Endothelial cell of umbilical vein (primary cell): ENCODE measurements at regions not wholly inside any gene's neighbourhood (a gene's known extent, or its start where the extent isn't known, plus 50 kb on each side); places are given as distances from the start of the nearest gene placed in this dataset.

Source experiments
- BruUV-seq: library from RNA; stranded (reverse); fragments of 400-500 nt; replicated peaks from 2 replicates; lab custom pipeline; 2021; lab: Mats Ljungman, UMichigan
- CTCF ChIA-PET: fragments of 300-600, 350-600 bp; sonication (Branson Sonifier 250); formaldehyde crosslinking; loops from one replicate; lab custom pipeline; 2021; ENCODE audit warnings: antibody characterized with exemption, inconsistent platforms; lab: Charles Lee
- POLR2A ChIA-PET: fragments of 300-600, 350-600 bp; sonication (Branson Sonifier 250); formaldehyde crosslinking; loops from one replicate; lab custom pipeline; 2021; ENCODE audit warnings: antibody characterized with exemption, inconsistent platforms; lab: Charles Lee
- DNase-seq: peaks from one replicate; pipeline ENCODE4 v3.0.0-alpha.2; 2011; ENCODE audit warnings: low read depth, low spot score
- FAIRE-seq: peaks from 2 replicates; lab custom pipeline; 2011; peaks lifted over from hg19 to GRCh38; lab: Jason Lieb, UNC
- H2AFZ ChIP-seq: 2 replicates; pipeline ENCODE4 v1.6.0; 2012; ENCODE audit warnings: low read depth, low read length, control low read depth, inconsistent platforms
- H3K27ac ChIP-seq: 2 replicates; pipeline ENCODE4 v1.5.1; 2011; ENCODE audit warnings: low read depth, mild to moderate bottlenecking, control low read depth, low read length, moderate library complexity; ENCODE audit not compliant: insufficient read depth
- H3K27me3 ChIP-seq, 2 experiments: 2 replicates each; pipeline versions ENCODE4 v1.6.0 to v1.6.1; 2011; ENCODE audit warnings: low read length in 2 of 2, mixed read lengths in 1 of 2; ENCODE audit not compliant: control insufficient read depth in 2 of 2, insufficient read depth in 2 of 2
- H3K36me3 ChIP-seq, 2 experiments: 2 replicates in 1 of 2; 3 replicates in 1 of 2; pipeline ENCODE4 v1.5.1; 2011; ENCODE audit warnings: low read length in 2 of 2, mild to moderate bottlenecking in 1 of 2, moderate library complexity in 1 of 2; ENCODE audit not compliant: control insufficient read depth in 2 of 2, insufficient read depth in 2 of 2; ENCODE audit errors: extremely low read depth in 1 of 2
- H3K4me1 ChIP-seq: 3 replicates; pipeline ENCODE4 v1.5.1; 2011; ENCODE audit warnings: mild to moderate bottlenecking, low read length; ENCODE audit not compliant: control insufficient read depth, insufficient read depth; ENCODE audit errors: extremely low read depth
- H3K4me2 ChIP-seq: 2 replicates; pipeline ENCODE4 v1.6.1; 2011; ENCODE audit warnings: low read length, control low read depth, mixed read lengths; ENCODE audit not compliant: insufficient read depth
- H3K4me3 ChIP-seq, 3 experiments: fragments of 200-600 bp in 1 of 3; sonication (generic), shearing (Covaris generic) in 1 of 3; replicated peaks in 1 of 3; 2 replicates each; pipeline ENCODE4 v1.5.1; 2011 to 2016; ENCODE audit warnings: control low read depth in 3 of 3, low read length in 3 of 3, mild to moderate bottlenecking in 2 of 3, inconsistent platforms in 1 of 3, low read depth in 1 of 3, moderate library complexity in 1 of 3; ENCODE audit not compliant: insufficient read depth in 1 of 3
- H3K79me2 ChIP-seq: 2 replicates; pipeline ENCODE4 v1.6.0; 2012; ENCODE audit warnings: low read length, inconsistent platforms; ENCODE audit not compliant: control insufficient read depth, insufficient read depth
- H3K9ac ChIP-seq: replicated peaks from 2 replicates; pipeline ENCODE3; 2011; ENCODE audit warnings: low read length, control low read depth; ENCODE audit not compliant: insufficient read depth; ENCODE audit errors: extremely low read depth
- H3K9me1 ChIP-seq: replicated peaks from 3 replicates; pipeline ENCODE4 v1.6.0; 2011; ENCODE audit warnings: mild to moderate bottlenecking, low read length; ENCODE audit not compliant: control insufficient read depth, insufficient read depth; ENCODE audit errors: extremely low read depth
- H3K9me3 ChIP-seq: replicated peaks from 2 replicates; pipeline ENCODE4 v1.5.1; 2012; ENCODE audit warnings: low read length, inconsistent platforms; ENCODE audit not compliant: control insufficient read depth, insufficient read depth
- H4K20me1 ChIP-seq: replicated peaks from 2 replicates; pipeline ENCODE3; 2011; ENCODE audit warnings: mild to moderate bottlenecking, low read length; ENCODE audit not compliant: control insufficient read depth, insufficient read depth; ENCODE audit errors: extremely low read depth
- CTCF ChIP-seq, 2 donors: IDR thresholded peaks; 1 replicate in 1 of 2; 2 replicates in 1 of 2; pipeline ENCODE4 v1.5.1; 2011; ENCODE audit warnings: low read length in 2 of 2, mild to moderate bottlenecking in 2 of 2, moderate library complexity in 2 of 2, control low read depth in 1 of 2, inconsistent platforms in 1 of 2, low read depth in 1 of 2; ENCODE audit not compliant: insufficient read depth in 1 of 2; ENCODE audit errors: extremely low read depth in 1 of 2
- EZH2 ChIP-seq: IDR thresholded peaks from 2 replicates; pipeline ENCODE4 v1.6.1; 2012; ENCODE audit warnings: borderline replicate concordance, low read depth, mild to moderate bottlenecking, moderate library complexity, low read length, inconsistent platforms; ENCODE audit not compliant: severe bottlenecking
- FOS ChIP-seq: IDR thresholded peaks from 2 replicates; pipeline ENCODE4 v1.6.1; 2011; ENCODE audit warnings: mild to moderate bottlenecking, low read length, moderate library complexity, borderline replicate concordance; ENCODE audit not compliant: insufficient read depth
- GATA2 ChIP-seq: IDR thresholded peaks from 2 replicates; pipeline ENCODE4 v1.7.0; 2011; ENCODE audit warnings: low read depth, mild to moderate bottlenecking, moderate library complexity, mixed read lengths, low read length; ENCODE audit not compliant: insufficient read length, insufficient read depth
- JUN ChIP-seq: IDR thresholded peaks from 2 replicates; pipeline ENCODE4 v1.6.1; 2011; ENCODE audit warnings: borderline replicate concordance, low read depth; ENCODE audit not compliant: insufficient read length, insufficient read depth
- MAX ChIP-seq: IDR thresholded peaks from 2 replicates; pipeline ENCODE4 v1.6.1; 2011; ENCODE audit not compliant: insufficient read depth, insufficient read length
- MYC ChIP-seq: IDR thresholded peaks from one replicate; pipeline ENCODE4 v1.6.1; 2011; ENCODE audit warnings: mild to moderate bottlenecking, low read depth, low read length
- POLR2A ChIP-seq: IDR thresholded peaks from 2 replicates; pipeline ENCODE4 v1.6.1; 2012; ENCODE audit warnings: low read depth, mild to moderate bottlenecking, control low read depth, low read length
- POLR2AphosphoS5 ChIP-seq: IDR thresholded peaks from 2 replicates; pipeline ENCODE4 v1.6.1; 2012; ENCODE audit warnings: low read depth, mild to moderate bottlenecking, control low read depth, low read length, moderate library complexity; ENCODE audit not compliant: insufficient read depth
- dilution Hi-C: fragments of 300-500 bp; cut with MboI; formaldehyde crosslinking; loops from one replicate; pipeline ENCODE4 v1.15.0; 2019; ENCODE audit warnings: low sequenced_read_pairs; ENCODE audit not compliant: extremely low pct_ligation_motif_present
- intact Hi-C: fragments of 100-400 bp; cut with micrococcal nuclease; formaldehyde crosslinking; loops from one replicate; pipeline ENCODE4 v1.10.0; 2022

GRCh38 chr7:15750727-15751126 lies 64.2 kb upstream of the MEOX2 start:
- TF ChIP-seq JUN: no peak
- TF ChIP-seq FOS: no peak
- TF ChIP-seq MYC: no peak
- H3K27me3 ChIP-seq: no peaks in the 10 kb centered on the region
- DNase-seq (no peak), FAIRE-seq (no peak)
- no peak overlapping the region for H3K4me3 ChIP-seq
- no peak overlapping the region for H2AFZ ChIP-seq
- H3K27ac ChIP-seq: no peak overlapping the region
- no peak overlapping the region for H3K4me2 ChIP-seq
- ChIA-PET POLR2A (no interaction called here), CTCF (interaction anchor here (1.3 kb wide), 1 partner anchor 348 kb away, joined by 3 read pairs; no protein-coding TSS in a partner anchor)
- no peaks in the 10 kb centered on the region for H3K36me3 ChIP-seq
- H3K79me2 ChIP-seq: no peaks in the 10 kb centered on the region
- no peaks in the 10 kb centered on the region for H3K4me1 ChIP-seq
- BruUV-seq: no TSS peak
- intact Hi-C loops: no loop called here
- no peaks in the 10 kb centered on the region for H3K9me3 ChIP-seq
- dilution Hi-C loops: no loop called here
- H3K9me1 ChIP-seq: no peaks in the 10 kb centered on the region
- H3K9ac ChIP-seq: no peak overlapping the region
- no peaks in the 10 kb centered on the region for H4K20me1 ChIP-seq

- H3K9me1 ChIP-seq: no peaks in the 10 kb centered on the region
- FAIRE-seq: no peak
- dilution Hi-C loops (no loop called here), intact Hi-C loops (no loop called here)
- H2AFZ ChIP-seq: no peak overlapping the region
- CTCF ChIA-PET: interaction anchor here (1.3 kb wide), 1 partner anchor 349 kb away, joined by 3 read pairs; no protein-coding TSS in a partner anchor
- no peaks in the 10 kb centered on the region for H3K27me3 ChIP-seq
- no peaks in the 10 kb centered on the region for H3K9me3 ChIP-seq
- TF ChIP-seq MAX (no peak), JUN (no peak), MYC (no peak), POLR2A (no peak), EZH2 (no peak), FOS (no peak), POLR2AphosphoS5 (no peak), CTCF (IDR thresholded peaks at IDR 0.05; ENCODE audit: extremely low read depth in 1 of 2, insufficient read depth in 1 of 2, low read depth in 1 of 2, low read length in 2 of 2) (no peak), GATA2 (no peak)
- no peak overlapping the region for H3K9ac ChIP-seq
- no peaks in the 10 kb centered on the region for H4K20me1 ChIP-seq
- no peak overlapping the region for H3K4me2 ChIP-seq
- H3K4me1 ChIP-seq: no peaks in the 10 kb centered on the region
- no TSS peak for BruUV-seq
- H3K79me2 ChIP-seq: no peaks in the 10 kb centered on the region
- POLR2A ChIA-PET: no interaction called here
- no peaks in the 10 kb centered on the region for H3K36me3 ChIP-seq
- H3K27ac ChIP-seq: no peak overlapping the region
- no peak overlapping the region for H3K4me3 ChIP-seq
- no peak for DNase-seq
These were observed 63.1 kb upstream of the MEOX2 start for GRCh38 chr7:15749631-15750030.
